Activated CD8-positive, alpha-beta T cell treated with anti-CD3 and anti-CD28 coated beads for 36 hours (primary cell): ENCODE measurements at regions not wholly inside any gene's neighbourhood (a gene's known extent, or its start where the extent isn't known, plus 50 kb on each side); places are given as distances from the start of the nearest gene placed in this dataset.

ENCODE experiments used
- ATAC-seq: fragments of 200-7000 bp; cut with Tn5 transposase; one replicate; pipeline ENCODE4 v1.10.0; 2021; ENCODE audit warnings: mild to moderate bottlenecking, moderate library complexity
- CTCF ChIA-PET: fragments of 350-600 bp; sonication (Branson Sonifier 250); formaldehyde crosslinking; loops from one replicate; lab custom pipeline; 2021; ENCODE audit warnings: antibody characterized with exemption; lab: Charles Lee
- POLR2A ChIA-PET: fragments of 350-600 bp; sonication (Branson Sonifier 250); formaldehyde crosslinking; loops from one replicate; lab custom pipeline; 2021; ENCODE audit warnings: antibody characterized with exemption; lab: Charles Lee
- DNase-seq: peaks from one replicate; pipeline ENCODE4 v3.0.0-alpha.2; 2020
- H3K27ac Mint-ChIP-seq: one replicate; pipeline ENCODE4 v1.8.0; 2021; ENCODE audit warnings: mild to moderate bottlenecking, mixed read lengths
- H3K27me3 Mint-ChIP-seq: one replicate; pipeline ENCODE4 v1.8.0; 2021; ENCODE audit warnings: mixed read lengths
- H3K36me3 Mint-ChIP-seq: one replicate; pipeline ENCODE4 v1.8.0; 2021; ENCODE audit warnings: low read depth, mixed read lengths
- H3K4me1 Mint-ChIP-seq: one replicate; pipeline ENCODE4 v1.8.0; 2021; ENCODE audit warnings: low read depth, mixed read lengths
- H3K4me3 Mint-ChIP-seq: one replicate; pipeline ENCODE4 v1.8.0; 2021; ENCODE audit warnings: mild to moderate bottlenecking, moderate library complexity, mixed read lengths
- H3K9me3 Mint-ChIP-seq: one replicate; pipeline ENCODE4 v1.8.0; 2021; ENCODE audit warnings: mixed read lengths
- CTCF ChIP-seq: fragments of 200-600 bp; IDR thresholded peaks from one replicate; pipeline ENCODE4 v1.8.0; 2022; ENCODE audit warnings: antibody characterized with exemption, mild to moderate bottlenecking
- intact Hi-C: fragments of 100-400 bp; cut with micrococcal nuclease; formaldehyde crosslinking; loops from one replicate; pipeline ENCODE4 v1.10.0; 2022

DNA sequence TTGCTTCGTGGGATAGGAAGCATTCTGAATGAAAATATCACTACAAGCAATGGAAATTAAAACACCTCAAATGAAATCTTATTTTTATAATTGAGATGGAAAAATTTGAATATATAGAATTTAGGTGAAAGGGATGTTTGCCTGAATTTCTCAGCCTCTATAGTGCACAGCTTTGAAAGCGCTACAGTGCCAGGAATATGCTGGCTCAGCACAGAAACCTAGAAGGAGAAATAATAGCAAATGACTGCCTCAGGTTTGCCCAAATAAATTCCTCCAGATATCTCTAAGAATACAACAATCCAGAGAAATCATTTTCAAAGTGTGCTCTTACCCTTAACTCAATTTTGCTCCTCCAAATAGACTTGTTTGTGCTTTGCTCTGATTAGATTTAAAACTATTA, 141.1 kb upstream of the ZNF385D start:
- Mint-ChIP-seq H3K4me3 (no peak overlapping the region), H3K27ac (no peak overlapping the region), H3K9me3 (peaks cover 7% of the 10 kb centered on the region), H3K36me3 (no peaks in the 10 kb centered on the region), H3K27me3 (no peaks in the 10 kb centered on the region), H3K4me1 (no peaks in the 10 kb centered on the region)
- intact Hi-C loops, result no loop called here
- DNase-seq (no peak), ATAC-seq (no peak)
- POLR2A ChIA-PET, result no interaction called here
- CTCF ChIA-PET, result no interaction called here
- TF ChIP-seq CTCF, result no peak

GRCh38 chr3:21893242-21893641, 142.2 kb upstream of the ZNF385D start:
- no peak overlapping the region for H3K4me3 Mint-ChIP-seq
- peaks cover 6% of the 10 kb centered on the region for H3K9me3 Mint-ChIP-seq
- no peaks in the 10 kb centered on the region for H3K4me1 Mint-ChIP-seq
- no peak for ATAC-seq
- H3K27me3 Mint-ChIP-seq, result no peaks in the 10 kb centered on the region
- no peaks in the 10 kb centered on the region for H3K36me3 Mint-ChIP-seq
- no peak for DNase-seq
- no peak overlapping the region for H3K27ac Mint-ChIP-seq
- intact Hi-C loops, result no loop called here
- no peak for TF ChIP-seq CTCF
- CTCF ChIA-PET, result no interaction called here
- POLR2A ChIA-PET, result no interaction called here

GRCh38 chr3:21894459-21895340, 143.7 kb upstream of the ZNF385D start:
- DNase-seq (peak; percentile 4), ATAC-seq (no peak)
- ChIA-PET POLR2A (no interaction called here), CTCF (interaction anchor here (1.0 kb wide), 1 partner anchor 16 kb away, joined by 3 read pairs; no protein-coding TSS in a partner anchor)
- Mint-ChIP-seq H3K27ac (no peak overlapping the region), H3K9me3 (peaks cover 3% of the 10 kb centered on the region), H3K27me3 (no peaks in the 10 kb centered on the region), H3K36me3 (no peaks in the 10 kb centered on the region), H3K4me1 (no peaks in the 10 kb centered on the region), H3K4me3 (no peak overlapping the region)
- intact Hi-C loops, result no loop called here
- TF ChIP-seq CTCF, result no peak

DNA sequence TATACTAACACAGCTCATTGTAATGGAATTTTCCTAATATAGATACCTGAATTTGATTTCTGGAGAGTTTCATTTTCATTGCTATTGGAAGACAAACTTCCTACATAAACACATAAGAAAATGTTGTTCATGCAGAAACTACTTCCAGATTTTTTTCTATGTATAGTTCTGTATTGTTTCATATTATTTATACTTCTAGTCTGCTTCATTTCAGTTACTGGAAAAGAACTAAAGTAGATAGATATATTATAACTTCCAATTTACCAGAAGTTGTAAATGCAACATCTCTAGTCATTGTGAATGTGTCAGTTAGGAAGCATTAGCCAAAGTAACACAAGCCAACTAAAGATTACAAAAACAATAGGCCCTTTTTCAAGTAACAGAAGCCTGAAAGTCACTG, 147.3 kb upstream of the ZNF385D start:
- no peak overlapping the region for H3K27ac Mint-ChIP-seq
- H3K4me1 Mint-ChIP-seq, result no peaks in the 10 kb centered on the region
- CTCF ChIA-PET, result no interaction called here
- no peak overlapping the region for H3K4me3 Mint-ChIP-seq
- H3K9me3 Mint-ChIP-seq, result peaks cover 1% of the 10 kb centered on the region
- no peaks in the 10 kb centered on the region for H3K36me3 Mint-ChIP-seq
- POLR2A ChIA-PET, result no interaction called here
- no peak for TF ChIP-seq CTCF
- DNase-seq (no peak), ATAC-seq (no peak)
- H3K27me3 Mint-ChIP-seq, result no peaks in the 10 kb centered on the region
- intact Hi-C loops, result no loop called here

- no peak for TF ChIP-seq CTCF
- ChIA-PET POLR2A (no interaction called here), CTCF (no interaction called here)
- H3K4me1 Mint-ChIP-seq, result no peaks in the 10 kb centered on the region
- no peaks in the 10 kb centered on the region for H3K36me3 Mint-ChIP-seq
- ATAC-seq (no peak), DNase-seq (no peak)
- no peak overlapping the region for H3K4me3 Mint-ChIP-seq
- intact Hi-C loops, result no loop called here
- no peak overlapping the region for H3K27ac Mint-ChIP-seq
- peaks cover 5% of the 10 kb centered on the region for H3K9me3 Mint-ChIP-seq
- H3K27me3 Mint-ChIP-seq, result no peaks in the 10 kb centered on the region
Measured at GRCh38 chr3:21901484-21901883, 150.5 kb upstream of the ZNF385D start.
